ENCODE measurements at regions not wholly inside any gene's neighbourhood (a gene's known extent, or its start where the extent isn't known, plus 50 kb on each side); places are given as distances from the start of the nearest gene placed in this dataset.

- Histone ChIP-seq H3K36me3 (ENCODE audit: insufficient read depth) (no peaks in the 10 kb centered on the region), H3K4me2 (no peak overlapping the region), H3K27me3 (ENCODE audit: insufficient read depth, low read depth) (no peaks in the 10 kb centered on the region), H3K9ac (no peak overlapping the region), H3K27ac (no peak overlapping the region), H3K4me3 (IDR thresholded peaks at IDR 0.05; ENCODE audit: insufficient read depth, low read depth, low read length) (no peak overlapping the region), H3K79me2 (ENCODE audit: insufficient read depth, low read depth) (no peaks in the 10 kb centered on the region), H2AFZ (ENCODE audit: low read depth) (no peak overlapping the region), H4K20me1 (ENCODE audit: insufficient read depth) (no peaks in the 10 kb centered on the region), H3K4me1 (ENCODE audit: low read depth, poor library complexity, severe bottlenecking) (no peaks in the 10 kb centered on the region)
- no peak for TF ChIP-seq CTCF (conservative IDR thresholded peaks at IDR 0.05; ENCODE audit: low read depth, low read length)
These were observed 291.4 kb downstream of the PCNX1 start for GRCh38 chr14:71198687-71199086.

GRCh38 chr14:71201840-71202239 lies 294.6 kb downstream of the PCNX1 start:
- Histone ChIP-seq H3K27me3 (ENCODE audit: insufficient read depth, low read depth) (no peaks in the 10 kb centered on the region), H4K20me1 (ENCODE audit: insufficient read depth) (no peaks in the 10 kb centered on the region), H3K9ac (no peak overlapping the region), H3K79me2 (ENCODE audit: insufficient read depth, low read depth) (no peaks in the 10 kb centered on the region), H3K4me3 (IDR thresholded peaks at IDR 0.05; ENCODE audit: insufficient read depth, low read depth, low read length) (no peak overlapping the region), H3K4me2 (no peak overlapping the region), H2AFZ (ENCODE audit: low read depth) (no peak overlapping the region), H3K36me3 (ENCODE audit: insufficient read depth) (no peaks in the 10 kb centered on the region), H3K4me1 (ENCODE audit: low read depth, poor library complexity, severe bottlenecking) (no peaks in the 10 kb centered on the region), H3K27ac (no peak overlapping the region)
- no peak for TF ChIP-seq CTCF (conservative IDR thresholded peaks at IDR 0.05; ENCODE audit: low read depth, low read length)

- no peak for TF ChIP-seq CTCF (conservative IDR thresholded peaks at IDR 0.05; ENCODE audit: low read depth, low read length)
- no peak overlapping the region for H2AFZ ChIP-seq (ENCODE audit: low read depth)
These were observed 295.6 kb downstream of the PCNX1 start for GRCh38 chr14:71202881-71203280.

GRCh38 chr14:71203306-71203705 lies 296.0 kb downstream of the PCNX1 start:
- Histone ChIP-seq H3K36me3 (ENCODE audit: insufficient read depth) (no peaks in the 10 kb centered on the region), H3K27me3 (ENCODE audit: insufficient read depth, low read depth) (no peaks in the 10 kb centered on the region), H3K27ac (no peak overlapping the region), H4K20me1 (ENCODE audit: insufficient read depth) (no peaks in the 10 kb centered on the region), H2AFZ (ENCODE audit: low read depth) (no peak overlapping the region), H3K4me3 (IDR thresholded peaks at IDR 0.05; ENCODE audit: insufficient read depth, low read depth, low read length) (no peak overlapping the region), H3K4me2 (no peak overlapping the region), H3K9ac (no peak overlapping the region), H3K4me1 (ENCODE audit: low read depth, poor library complexity, severe bottlenecking) (no peaks in the 10 kb centered on the region), H3K79me2 (ENCODE audit: insufficient read depth, low read depth) (no peaks in the 10 kb centered on the region)
- no peak for TF ChIP-seq CTCF (conservative IDR thresholded peaks at IDR 0.05; ENCODE audit: low read depth, low read length)

More at GRCh38 chr14:71202881-71203280, 295.6 kb downstream of the PCNX1 start:
- H3K27me3 ChIP-seq (ENCODE audit: insufficient read depth, low read depth): no peaks in the 10 kb centered on the region
- H3K27ac ChIP-seq: no peak overlapping the region
- no peaks in the 10 kb centered on the region for H3K36me3 ChIP-seq (ENCODE audit: insufficient read depth)
- no peak overlapping the region for H3K4me3 ChIP-seq (IDR thresholded peaks at IDR 0.05; ENCODE audit: insufficient read depth, low read depth, low read length)
- no peak overlapping the region for H3K9ac ChIP-seq
- no peaks in the 10 kb centered on the region for H3K79me2 ChIP-seq (ENCODE audit: insufficient read depth, low read depth)
- no peaks in the 10 kb centered on the region for H3K4me1 ChIP-seq (ENCODE audit: low read depth, poor library complexity, severe bottlenecking)
- H3K4me2 ChIP-seq: no peak overlapping the region
- no peaks in the 10 kb centered on the region for H4K20me1 ChIP-seq (ENCODE audit: insufficient read depth)
